ENCODE measurements at regions not wholly inside any gene's neighbourhood (a gene's known extent, or its start where the extent isn't known, plus 50 kb on each side); places are given as distances from the start of the nearest gene placed in this dataset.
"Not testable (repeated sequence)": the region's sequence is repeated elsewhere in the genome, so short reads cannot be mapped to it uniquely, and the experiment has no call there.

GRCh38 chr10:33867199-33867789 lies 532.8 kb upstream of the NRP1 start:
- DNase-seq (ENCODE audit: low spot score); FAIRE-seq: not testable (repeated sequence)

DNA sequence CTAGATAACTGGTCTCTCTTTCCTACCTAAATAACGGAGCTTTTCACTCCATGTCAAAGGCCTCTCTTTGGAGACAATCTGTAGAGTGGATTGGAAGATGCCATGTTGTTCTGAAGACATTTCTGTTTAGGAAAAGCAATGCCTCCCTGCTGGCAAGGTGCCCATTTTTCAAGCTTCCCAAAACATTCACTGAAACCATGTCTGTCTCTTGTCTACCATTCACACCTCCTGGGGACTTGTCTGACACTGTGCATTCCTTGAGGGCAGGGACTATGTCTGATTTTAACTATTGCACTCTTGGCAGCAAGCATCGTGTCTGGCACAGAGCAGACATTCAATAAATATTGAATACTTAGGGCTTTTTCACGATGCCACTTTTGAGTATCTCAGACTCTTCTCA lies 528.9 kb upstream of the NRP1 start:
- FAIRE-seq (no peak), DNase-seq (ENCODE audit: low spot score) (no peak)

- FAIRE-seq (no peak), DNase-seq (ENCODE audit: low spot score) (no peak)
These were observed 528.2 kb upstream of the NRP1 start for GRCh38 chr10:33862536-33863105.

DNA sequence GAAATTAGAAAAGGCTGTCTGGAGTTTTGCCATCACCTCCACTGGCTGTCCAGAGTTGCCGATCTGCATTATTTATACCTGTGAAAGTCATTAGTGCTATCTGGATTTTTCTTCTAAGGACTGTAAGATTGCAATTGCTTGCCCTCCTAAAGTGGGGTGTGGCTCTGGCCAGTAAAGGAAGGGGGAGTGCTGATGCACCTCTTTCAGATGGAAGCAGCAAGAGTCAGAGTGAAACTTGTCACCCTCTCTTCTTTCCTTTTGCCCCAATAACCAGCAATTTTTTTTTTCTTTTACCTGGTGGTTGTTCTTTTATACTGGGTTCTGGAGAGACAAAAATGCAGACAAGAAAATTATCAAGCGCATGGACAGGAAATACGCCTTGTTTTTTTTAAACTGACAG lies 527.4 kb upstream of the NRP1 start:
- DNase-seq (ENCODE audit: low spot score), result no peak
- no peak for FAIRE-seq

DNA sequence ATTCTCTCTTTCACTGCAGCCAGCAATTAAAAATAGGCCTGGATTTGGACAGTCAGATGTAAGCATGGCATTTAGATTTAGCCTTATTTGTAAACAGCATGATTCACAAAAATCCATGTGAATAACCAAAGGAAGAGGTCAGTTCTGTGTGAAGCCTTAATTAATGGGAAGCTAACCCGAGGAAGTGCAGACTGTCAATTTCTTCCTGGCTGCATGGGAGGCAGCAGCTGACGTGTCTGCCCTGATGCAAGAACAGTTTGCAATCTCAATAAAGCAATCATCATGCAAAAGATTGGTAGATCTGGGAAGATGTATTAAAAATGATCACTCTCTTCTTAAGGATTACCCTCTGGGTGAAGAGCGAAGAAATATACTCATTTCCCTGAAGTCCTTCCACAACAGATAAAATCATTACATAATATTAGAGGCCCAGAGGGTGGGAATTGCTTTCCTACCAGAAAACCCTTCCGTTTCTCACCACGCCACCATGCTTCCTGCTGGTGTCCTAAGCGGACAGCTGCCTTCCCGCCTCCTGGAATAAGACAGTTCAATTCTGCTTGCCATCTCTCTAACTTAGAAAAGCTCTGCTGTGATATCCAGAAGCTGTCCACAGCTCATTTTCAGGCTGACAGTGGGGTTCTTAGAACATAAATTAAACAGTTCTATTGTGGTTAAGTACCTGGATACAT lies 526.7 kb upstream of the NRP1 start:
- no peak for DNase-seq (ENCODE audit: low spot score)
- FAIRE-seq, result no peak

DNA sequence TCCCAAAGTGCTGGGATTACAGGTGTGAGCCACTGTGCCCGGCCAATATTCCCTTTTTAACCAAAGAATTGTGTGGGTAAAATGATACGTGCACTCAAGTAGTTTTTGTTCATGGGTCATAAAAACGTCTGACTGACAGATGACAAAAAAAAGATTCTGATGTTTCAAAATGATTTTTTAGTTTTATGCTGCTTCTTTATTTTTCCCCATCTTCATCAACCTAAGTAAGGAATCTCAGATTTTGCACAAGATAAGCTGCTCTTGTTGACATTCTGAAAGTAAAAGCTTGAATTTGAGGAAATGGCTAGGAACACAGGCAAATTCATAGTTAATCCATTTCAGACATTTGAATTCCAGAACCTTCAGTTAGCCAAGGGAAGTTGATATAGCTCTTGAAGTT lies 526.1 kb upstream of the NRP1 start:
- DNase-seq (ENCODE audit: low spot score) (no peak), FAIRE-seq (no peak)

DNA sequence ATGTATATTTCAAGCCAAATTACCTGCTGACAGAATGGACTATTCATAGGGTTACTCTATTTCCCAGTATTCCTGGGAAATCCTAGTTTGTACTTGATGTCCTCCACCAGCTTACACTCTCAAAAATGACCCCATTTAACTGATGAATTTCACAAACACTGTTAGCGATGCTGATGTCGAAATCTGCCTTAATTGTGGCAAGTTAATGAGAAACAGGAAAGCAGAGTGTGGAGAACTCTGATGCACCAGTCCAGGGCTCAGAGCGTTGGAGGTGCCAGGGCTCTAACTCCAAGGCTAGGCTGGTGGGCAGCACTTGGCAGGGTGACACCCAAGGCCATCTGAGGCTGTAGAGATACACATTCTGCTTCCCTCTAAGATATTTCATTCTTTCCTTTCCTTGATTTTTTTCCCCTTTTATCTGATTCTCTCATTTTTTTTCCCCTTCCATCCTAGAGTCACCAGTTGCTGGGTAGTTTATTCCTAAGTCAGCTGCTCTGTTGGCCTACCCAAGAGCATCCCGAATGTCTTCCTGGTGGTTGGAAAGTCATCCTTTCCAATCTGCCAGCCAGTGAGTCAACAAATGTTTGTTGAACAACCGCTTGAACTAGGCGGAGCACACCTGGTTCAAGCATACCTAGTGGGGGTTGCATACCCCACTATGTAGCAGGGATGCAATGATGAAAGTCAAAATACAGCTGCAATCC lies 525.0 kb upstream of the NRP1 start:
- FAIRE-seq (no peak), DNase-seq (ENCODE audit: low spot score) (no peak)

- FAIRE-seq (no peak), DNase-seq (ENCODE audit: low spot score) (no peak)
These were observed 523.9 kb upstream of the NRP1 start for GRCh38 chr10:33858326-33858725.

DNA sequence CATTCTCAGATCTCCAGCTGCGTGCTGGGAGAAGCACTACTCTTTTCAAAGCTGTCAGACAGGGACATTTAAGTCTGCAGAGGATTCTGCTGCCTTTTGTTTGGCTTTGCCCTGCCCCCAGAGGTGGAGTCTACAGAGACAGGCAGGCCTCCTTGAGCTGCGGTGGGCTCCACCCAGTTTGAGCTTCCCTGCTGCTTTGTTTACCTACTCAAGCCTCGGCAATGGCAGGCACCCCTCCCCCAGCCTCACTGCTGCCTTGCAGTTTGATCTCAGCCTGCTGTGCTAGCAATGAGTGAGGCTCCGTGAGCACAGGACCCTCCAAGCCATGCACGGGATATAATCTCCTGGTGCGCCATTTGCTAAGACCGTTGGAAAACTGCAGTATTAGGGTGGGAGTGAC lies 518.8 kb upstream of the NRP1 start:
- not testable (repeated sequence) for FAIRE-seq; DNase-seq (ENCODE audit: low spot score)

DNA sequence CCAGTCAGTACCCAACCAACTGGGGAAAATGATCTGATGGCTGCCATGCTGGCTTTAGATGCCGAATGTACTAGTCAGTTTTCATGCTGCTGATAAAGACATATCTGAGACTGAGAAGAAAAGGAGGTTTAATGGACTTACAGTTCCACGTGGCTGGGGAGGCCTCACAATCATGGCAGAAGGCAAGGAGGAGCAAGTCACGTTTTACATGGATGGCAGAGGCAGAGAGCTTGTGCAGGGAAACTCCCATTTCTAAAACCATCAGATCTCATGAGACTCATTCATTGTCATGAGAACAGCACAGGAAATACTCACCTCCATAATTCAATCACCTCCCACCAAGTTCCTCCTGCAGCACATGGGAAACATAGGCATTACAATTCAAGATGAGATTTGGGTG lies 508.9 kb upstream of the NRP1 start:
- DNase-seq (ENCODE audit: low spot score) (no peak), FAIRE-seq (no peak)

DNA sequence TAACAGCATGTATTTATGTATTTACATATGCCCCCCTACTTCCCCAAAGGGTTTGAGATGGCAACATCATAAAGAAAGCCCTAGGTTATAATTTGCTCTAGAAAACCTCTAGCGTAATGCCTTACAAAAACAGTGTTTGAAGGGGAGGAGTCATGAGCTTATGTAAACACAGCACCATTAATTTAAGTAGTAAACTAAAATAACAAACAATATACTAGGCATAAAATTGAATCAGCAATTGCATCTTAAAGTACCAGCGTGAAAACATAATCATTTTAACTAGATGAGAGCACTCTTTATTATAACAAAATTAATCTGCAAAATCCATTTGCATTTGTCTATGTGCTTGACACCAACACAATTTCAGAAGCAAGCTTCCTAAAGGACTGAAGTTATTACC lies 507.2 kb upstream of the NRP1 start:
- DNase-seq (ENCODE audit: low spot score) (no peak), FAIRE-seq (no peak)

DNA sequence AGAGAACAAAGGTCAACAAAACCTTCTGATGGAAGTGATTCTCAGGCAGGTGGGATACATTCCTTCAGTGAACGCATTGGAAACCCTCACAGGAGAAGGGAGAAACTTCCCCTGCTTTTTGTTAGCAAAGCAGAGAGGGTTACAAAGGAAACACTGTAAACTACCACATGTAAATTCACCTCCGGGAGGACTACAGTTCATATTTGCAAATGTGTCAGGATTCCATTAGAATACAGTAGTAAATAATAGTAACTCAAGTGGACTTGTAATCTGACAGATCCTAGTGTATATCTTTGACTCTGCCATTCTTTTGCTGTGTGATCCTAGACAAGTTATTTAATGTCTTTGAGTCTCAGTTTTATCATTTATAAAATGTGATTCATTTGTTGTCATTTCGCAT lies 504.3 kb upstream of the NRP1 start:
- no peak for FAIRE-seq
- no peak for DNase-seq (ENCODE audit: low spot score)

DNA sequence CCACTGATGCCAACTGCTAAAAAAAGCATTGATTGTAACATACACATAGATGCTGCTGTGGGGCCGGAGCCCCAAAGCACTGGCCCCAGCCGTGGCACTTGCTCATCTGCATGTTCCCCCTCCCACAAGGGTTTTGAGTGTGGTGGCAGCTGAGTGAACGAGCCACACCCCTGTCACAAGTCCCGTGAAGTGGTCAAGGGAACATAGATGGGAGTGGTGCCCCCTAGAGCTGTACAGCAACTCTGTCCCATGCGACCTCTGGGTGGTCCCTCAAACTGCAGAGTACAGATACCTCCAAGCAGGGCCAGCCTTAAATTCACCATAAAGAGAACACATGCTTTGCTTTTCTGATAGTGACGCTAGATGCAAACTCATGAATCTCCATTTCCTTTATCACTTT lies 503.3 kb upstream of the NRP1 start:
- no peak for DNase-seq (ENCODE audit: low spot score)
- no peak for FAIRE-seq

GRCh38 chr10:33835556-33835955 lies 501.1 kb upstream of the NRP1 start:
- DNase-seq (ENCODE audit: low spot score) (no peak), FAIRE-seq (no peak)

DNA sequence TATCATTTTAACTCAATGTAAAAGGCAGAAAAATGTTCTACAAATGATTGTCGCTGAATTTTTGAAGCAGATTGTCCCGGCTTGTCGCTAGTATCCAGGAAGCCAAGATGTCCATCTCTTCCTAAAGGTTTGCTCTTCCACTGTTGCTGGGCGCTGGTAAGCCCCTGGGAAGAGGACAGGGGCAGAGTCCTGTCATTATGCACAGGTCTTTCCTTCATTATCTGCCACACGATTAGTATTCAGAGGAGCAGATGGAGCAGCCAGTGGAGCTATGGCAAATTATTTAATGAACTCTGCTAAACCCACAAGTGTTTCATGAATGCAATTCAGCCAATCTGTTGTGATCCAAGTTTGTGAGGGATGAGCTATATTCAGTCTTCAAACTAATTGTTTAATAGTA lies 499.1 kb upstream of the NRP1 start:
- FAIRE-seq (no peak), DNase-seq (ENCODE audit: low spot score) (no peak)

DNA sequence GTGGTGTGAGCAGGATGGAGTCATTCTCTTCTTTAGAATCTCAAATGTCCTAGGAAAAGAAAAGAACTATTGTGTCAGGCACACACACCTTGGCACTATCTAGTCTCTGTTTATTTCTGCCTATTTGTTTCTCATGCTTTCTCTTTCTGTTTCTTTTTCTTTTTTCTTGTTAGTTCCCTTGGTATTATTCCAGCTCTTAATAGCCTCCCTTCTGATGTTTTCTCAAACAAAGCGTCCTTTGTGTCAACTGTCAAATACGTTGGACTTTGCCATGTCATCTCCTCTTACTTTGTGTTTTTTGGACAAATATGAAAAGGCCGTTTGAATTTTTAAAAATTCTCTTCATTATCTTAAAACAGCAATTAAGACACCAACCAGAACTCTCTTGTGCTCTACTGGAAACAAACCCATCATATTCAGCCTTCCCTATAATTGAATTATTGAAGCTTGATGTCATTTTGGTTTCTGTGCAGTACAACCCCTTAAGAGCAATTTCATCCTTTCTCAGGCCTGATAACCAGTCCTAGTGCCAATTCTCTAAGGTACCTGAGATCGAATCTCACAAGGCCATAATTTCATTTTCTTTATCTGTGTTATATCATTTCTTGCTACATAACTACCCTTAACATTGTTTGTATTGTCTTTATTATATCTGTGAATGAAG lies 497.8 kb upstream of the NRP1 start:
- no peak for FAIRE-seq

GRCh38 chr10:33831591-33831990 lies 497.1 kb upstream of the NRP1 start:
- FAIRE-seq, result no peak

More for the DNA sequence above, 497.8 kb upstream of the NRP1 start:
- no peak for DNase-seq (ENCODE audit: low spot score)

GRCh38 chr10:33829899-33830298 lies 495.4 kb upstream of the NRP1 start:
- DNase-seq (ENCODE audit: low spot score); FAIRE-seq: not testable (repeated sequence)

More at GRCh38 chr10:33831591-33831990, 497.1 kb upstream of the NRP1 start:
- no peak for DNase-seq (ENCODE audit: low spot score)

- DNase-seq (ENCODE audit: low spot score), result no peak
- FAIRE-seq, result no peak
These were observed 494.1 kb upstream of the NRP1 start for GRCh38 chr10:33828592-33828991.

DNA sequence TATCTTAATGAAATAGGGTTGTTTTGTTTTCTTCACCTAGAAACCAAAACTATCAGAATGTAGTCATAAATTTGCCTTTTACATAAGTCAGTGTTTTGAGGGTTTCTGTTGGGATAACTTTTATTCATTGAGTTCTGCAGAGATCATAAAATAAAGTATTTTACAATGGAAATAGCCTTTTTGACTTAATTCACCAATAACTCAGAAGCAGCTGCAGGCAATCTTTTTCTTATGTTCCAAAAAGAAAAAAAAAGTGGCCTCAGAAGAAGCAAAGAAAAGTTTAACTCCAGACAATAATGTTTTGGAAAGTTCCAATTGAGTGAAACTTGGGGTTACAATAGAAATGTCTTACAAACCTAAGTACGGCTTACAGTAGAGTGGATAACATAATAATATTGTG lies 491.7 kb upstream of the NRP1 start:
- DNase-seq (ENCODE audit: low spot score), result no peak
- no peak for FAIRE-seq

DNA sequence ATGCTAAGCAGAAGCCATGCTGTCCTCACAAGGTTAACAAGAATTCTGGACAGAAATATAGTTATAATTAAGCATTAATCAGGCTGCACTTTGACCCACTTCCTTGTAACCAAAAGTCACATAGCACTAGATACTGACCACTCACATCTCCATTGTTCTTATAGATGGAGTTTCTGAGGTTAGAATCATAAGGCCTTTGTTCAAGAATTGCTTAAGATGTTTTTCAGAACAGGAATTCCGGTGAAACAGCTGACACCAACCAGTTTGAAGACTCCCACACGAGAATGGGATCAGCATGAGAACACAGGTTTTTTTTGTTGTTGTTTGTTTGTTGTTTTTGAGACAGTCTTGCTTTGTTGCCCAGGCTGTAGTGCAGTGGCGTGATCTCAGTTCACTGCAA lies 488.3 kb upstream of the NRP1 start:
- FAIRE-seq (no peak), DNase-seq (ENCODE audit: low spot score) (no peak)

GRCh38 chr10:33820531-33820930 lies 486.1 kb upstream of the NRP1 start:
- DNase-seq (ENCODE audit: low spot score) (no peak), FAIRE-seq (no peak)

Data from RCC 7860 (cell line).